Panc1 (cell line): ENCODE measurements at regions not wholly inside any gene's neighbourhood (a gene's known extent, or its start where the extent isn't known, plus 50 kb on each side); places are given as distances from the start of the nearest gene placed in this dataset.

Experiments
- ATAC-seq: fragments of 200-7000 bp; cut with Tn5 transposase; 2 replicates; pipeline ENCODE4 v1.9.1; 2020; ENCODE audit warnings: mild to moderate bottlenecking, moderate library complexity
- BruUV-seq: library from RNA; stranded (reverse); fragments of 400-500 nt; replicated peaks from 2 replicates; lab custom pipeline; 2021; lab: Mats Ljungman, UMichigan
- CTCF ChIA-PET: fragments of 300-600 bp; sonication (Branson Sonifier 250); formaldehyde crosslinking; loops from one replicate; lab custom pipeline; 2022; ENCODE audit warnings: antibody characterized with exemption; lab: Charles Lee
- POLR2A ChIA-PET: fragments of 300-600 bp; sonication (Branson Sonifier 250); formaldehyde crosslinking; loops from one replicate; lab custom pipeline; 2022; ENCODE audit warnings: antibody characterized with exemption; lab: Charles Lee
- DNase-seq: peaks from one replicate; pipeline ENCODE4 v3.0.0-alpha.2; 2010; ENCODE audit warnings: low read depth, low spot score
- H3K27ac ChIP-seq: 2 replicates; pipeline ENCODE4 v1.5.1; 2011; ENCODE audit warnings: mild to moderate bottlenecking, low read length, inconsistent platforms
- H3K27me3 ChIP-seq: fragments of 200-500 bp; sonication (Bioruptor generic); 2 replicates; pipeline ENCODE4 v1.6.0; 2014; ENCODE audit warnings: low read length, inconsistent platforms; ENCODE audit not compliant: control insufficient read depth, insufficient read depth
- H3K36me3 ChIP-seq: fragments of 200-500 bp; sonication (Bioruptor generic); 2 replicates; pipeline ENCODE4 v1.5.1; 2014; ENCODE audit warnings: inconsistent platforms, mild to moderate bottlenecking, low read length, moderate library complexity; ENCODE audit not compliant: control insufficient read depth, insufficient read depth
- H3K4me1 ChIP-seq: 2 replicates; pipeline ENCODE4 v1.5.1; 2011; ENCODE audit warnings: inconsistent platforms, mild to moderate bottlenecking, low read length, moderate library complexity; ENCODE audit not compliant: control insufficient read depth, insufficient read depth
- H3K4me3 ChIP-seq, 2 experiments: 2 replicates each; pipeline ENCODE4 v1.5.1; 2011 to 2012; ENCODE audit warnings: low read depth in 2 of 2, low read length in 2 of 2, mild to moderate bottlenecking in 2 of 2, inconsistent platforms in 1 of 2, moderate library complexity in 1 of 2
- H3K9me3 ChIP-seq: fragments of 200-500 bp; sonication (Bioruptor generic); 2 replicates; pipeline ENCODE4 v1.5.1; 2014; ENCODE audit warnings: low read depth, mild to moderate bottlenecking, inconsistent platforms, low read length, moderate library complexity; ENCODE audit not compliant: control insufficient read depth, insufficient read depth
- POLR2AphosphoS5 ChIP-seq: IDR thresholded peaks from 2 replicates; pipeline ENCODE4 v1.6.1; 2012; ENCODE audit warnings: mild to moderate bottlenecking, low read depth, low read length, moderate library complexity
- SIN3A ChIP-seq: IDR thresholded peaks from 2 replicates; pipeline ENCODE4 v1.6.1; 2012; ENCODE audit warnings: low read depth, mild to moderate bottlenecking, low read length, moderate library complexity, borderline replicate concordance; ENCODE audit not compliant: insufficient read depth
- TCF7L2 ChIP-seq: IDR thresholded peaks from 2 replicates; pipeline ENCODE4 v1.6.1; 2011; ENCODE audit warnings: mild to moderate bottlenecking, low read depth, low read length, inconsistent platforms
- in situ Hi-C: cut with HindIII; loops from 2 replicates; pipeline ENCODE4 v1.10.0; 2016; ENCODE audit warnings: low sequenced_read_pairs, low pct_unique_long_range_greater_than_20kb
- intact Hi-C: fragments of 100-400 bp; cut with micrococcal nuclease; formaldehyde crosslinking; loops from one replicate; pipeline ENCODE4 v1.10.0; 2022; ENCODE audit not compliant: unreplicated experiment
- TF ChIP-seq, protein P1 (sequence below), 2 experiments: IDR thresholded peaks; 2 replicates each; pipeline ENCODE4 v1.6.1; 2011 to 2012; ENCODE audit warnings: low read depth in 2 of 2, control low read depth in 1 of 2, low read length in 1 of 2, mild to moderate bottlenecking in 1 of 2, moderate library complexity in 1 of 2; ENCODE audit not compliant: insufficient read depth in 1 of 2
- TF ChIP-seq, protein P2 (sequence below): fragments of 450-650 bp; IDR thresholded peaks from 2 replicates; pipeline ENCODE4 v1.5.1; 2017; ENCODE audit warnings: mild to moderate bottlenecking

DNA sequence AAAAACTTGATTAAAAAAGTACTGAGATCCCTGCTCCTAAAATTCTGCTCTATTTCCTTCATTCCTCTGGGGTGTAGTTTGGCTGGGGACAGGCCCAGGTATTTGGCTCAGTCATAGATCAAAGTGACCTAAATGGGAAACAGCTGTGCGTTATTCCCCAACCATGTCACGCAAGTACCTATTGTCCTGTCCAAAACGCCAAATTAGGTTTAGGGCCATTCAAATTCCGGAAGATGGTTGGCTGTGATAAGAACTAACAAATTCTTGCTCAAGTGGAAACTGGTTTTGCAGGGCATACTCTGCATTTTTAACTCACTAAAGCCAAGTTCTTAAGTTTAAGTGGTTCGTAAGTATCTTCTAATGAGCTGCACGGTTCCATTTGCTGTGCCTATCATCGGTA lies 147.6 kb upstream of the TMEM170B start:
- intact Hi-C loops = no loop called here
- H3K27ac ChIP-seq = no peak overlapping the region
- no peaks in the 10 kb centered on the region for H3K36me3 ChIP-seq
- DNase-seq (no peak), ATAC-seq (no peak)
- no peaks in the 10 kb centered on the region for H3K9me3 ChIP-seq
- CTCF ChIA-PET = no interaction called here
- in situ Hi-C loops = no loop called here
- H3K4me1 ChIP-seq = no peaks in the 10 kb centered on the region
- BruUV-seq = no TSS peak
- TF ChIP-seq TCF7L2 (no peak), POLR2AphosphoS5 (no peak), SIN3A (no peak)
- TF ChIP-seq, protein P1, sequence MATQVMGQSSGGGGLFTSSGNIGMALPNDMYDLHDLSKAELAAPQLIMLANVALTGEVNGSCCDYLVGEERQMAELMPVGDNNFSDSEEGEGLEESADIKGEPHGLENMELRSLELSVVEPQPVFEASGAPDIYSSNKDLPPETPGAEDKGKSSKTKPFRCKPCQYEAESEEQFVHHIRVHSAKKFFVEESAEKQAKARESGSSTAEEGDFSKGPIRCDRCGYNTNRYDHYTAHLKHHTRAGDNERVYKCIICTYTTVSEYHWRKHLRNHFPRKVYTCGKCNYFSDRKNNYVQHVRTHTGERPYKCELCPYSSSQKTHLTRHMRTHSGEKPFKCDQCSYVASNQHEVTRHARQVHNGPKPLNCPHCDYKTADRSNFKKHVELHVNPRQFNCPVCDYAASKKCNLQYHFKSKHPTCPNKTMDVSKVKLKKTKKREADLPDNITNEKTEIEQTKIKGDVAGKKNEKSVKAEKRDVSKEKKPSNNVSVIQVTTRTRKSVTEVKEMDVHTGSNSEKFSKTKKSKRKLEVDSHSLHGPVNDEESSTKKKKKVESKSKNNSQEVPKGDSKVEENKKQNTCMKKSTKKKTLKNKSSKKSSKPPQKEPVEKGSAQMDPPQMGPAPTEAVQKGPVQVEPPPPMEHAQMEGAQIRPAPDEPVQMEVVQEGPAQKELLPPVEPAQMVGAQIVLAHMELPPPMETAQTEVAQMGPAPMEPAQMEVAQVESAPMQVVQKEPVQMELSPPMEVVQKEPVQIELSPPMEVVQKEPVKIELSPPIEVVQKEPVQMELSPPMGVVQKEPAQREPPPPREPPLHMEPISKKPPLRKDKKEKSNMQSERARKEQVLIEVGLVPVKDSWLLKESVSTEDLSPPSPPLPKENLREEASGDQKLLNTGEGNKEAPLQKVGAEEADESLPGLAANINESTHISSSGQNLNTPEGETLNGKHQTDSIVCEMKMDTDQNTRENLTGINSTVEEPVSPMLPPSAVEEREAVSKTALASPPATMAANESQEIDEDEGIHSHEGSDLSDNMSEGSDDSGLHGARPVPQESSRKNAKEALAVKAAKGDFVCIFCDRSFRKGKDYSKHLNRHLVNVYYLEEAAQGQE (IDR thresholded peaks at IDR 0.05; ENCODE audit: insufficient read depth in 1 of 2, low read depth in 2 of 2, low read length in 1 of 2) = no peak
- TF ChIP-seq, protein P2, sequence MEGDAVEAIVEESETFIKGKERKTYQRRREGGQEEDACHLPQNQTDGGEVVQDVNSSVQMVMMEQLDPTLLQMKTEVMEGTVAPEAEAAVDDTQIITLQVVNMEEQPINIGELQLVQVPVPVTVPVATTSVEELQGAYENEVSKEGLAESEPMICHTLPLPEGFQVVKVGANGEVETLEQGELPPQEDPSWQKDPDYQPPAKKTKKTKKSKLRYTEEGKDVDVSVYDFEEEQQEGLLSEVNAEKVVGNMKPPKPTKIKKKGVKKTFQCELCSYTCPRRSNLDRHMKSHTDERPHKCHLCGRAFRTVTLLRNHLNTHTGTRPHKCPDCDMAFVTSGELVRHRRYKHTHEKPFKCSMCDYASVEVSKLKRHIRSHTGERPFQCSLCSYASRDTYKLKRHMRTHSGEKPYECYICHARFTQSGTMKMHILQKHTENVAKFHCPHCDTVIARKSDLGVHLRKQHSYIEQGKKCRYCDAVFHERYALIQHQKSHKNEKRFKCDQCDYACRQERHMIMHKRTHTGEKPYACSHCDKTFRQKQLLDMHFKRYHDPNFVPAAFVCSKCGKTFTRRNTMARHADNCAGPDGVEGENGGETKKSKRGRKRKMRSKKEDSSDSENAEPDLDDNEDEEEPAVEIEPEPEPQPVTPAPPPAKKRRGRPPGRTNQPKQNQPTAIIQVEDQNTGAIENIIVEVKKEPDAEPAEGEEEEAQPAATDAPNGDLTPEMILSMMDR = no peak
- no peaks in the 10 kb centered on the region for H3K27me3 ChIP-seq
- POLR2A ChIA-PET = no interaction called here
- H3K4me3 ChIP-seq = no peak overlapping the region

DNA sequence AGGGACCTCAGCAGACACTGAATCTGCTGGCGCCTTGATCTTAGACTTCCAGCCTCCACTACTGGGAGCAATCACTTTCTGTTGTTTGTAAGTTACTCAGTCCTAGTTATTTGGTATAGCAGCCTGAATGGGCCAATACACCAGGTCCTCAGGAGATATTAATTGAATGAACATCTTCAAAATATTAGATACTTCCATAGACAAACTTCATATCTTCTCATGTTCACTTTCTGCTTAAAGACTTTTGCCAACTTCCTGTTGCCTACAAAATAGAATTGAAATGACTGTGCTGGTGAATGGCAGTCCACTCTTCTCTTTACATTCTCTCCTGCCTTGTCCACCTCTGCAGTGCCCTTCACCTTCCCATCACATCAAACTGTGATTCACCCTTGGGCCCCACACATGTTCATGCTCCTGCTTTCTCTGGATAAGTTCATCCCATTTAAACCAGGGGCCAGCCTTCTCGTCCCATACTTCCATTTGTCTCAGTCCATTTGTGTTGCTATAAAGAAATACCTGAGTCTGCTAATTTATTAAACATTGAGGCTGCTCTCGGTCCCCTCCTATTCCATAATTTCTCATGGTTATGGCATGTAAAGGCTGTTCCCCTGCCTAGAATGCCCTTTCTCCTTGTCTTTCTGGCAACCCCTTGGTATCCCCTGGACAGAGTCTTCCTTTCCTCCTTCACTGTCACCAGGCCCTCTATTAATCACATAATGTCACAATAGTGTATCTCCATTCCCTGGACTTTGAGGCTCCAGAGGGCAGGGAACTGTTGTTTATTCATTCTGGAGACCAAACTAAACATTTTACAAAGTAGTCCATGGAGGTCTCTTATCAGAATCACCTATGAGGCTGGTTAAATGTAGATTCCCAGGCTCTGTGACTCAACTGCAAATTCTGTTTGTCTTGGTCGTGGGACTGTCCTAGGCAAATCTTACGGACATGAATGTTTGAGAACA lies 148.3 kb upstream of the TMEM170B start:
- intact Hi-C loops = no loop called here
- TF ChIP-seq, protein P2 = no peak
- TF ChIP-seq TCF7L2 (no peak), SIN3A (no peak), POLR2AphosphoS5 (no peak)
- TF ChIP-seq, protein P1 (IDR thresholded peaks at IDR 0.05; ENCODE audit: insufficient read depth in 1 of 2, low read depth in 2 of 2, low read length in 1 of 2) = no peak
- no TSS peak for BruUV-seq
- in situ Hi-C loops = no loop called here
- Histone ChIP-seq H3K27me3 (no peaks in the 10 kb centered on the region), H3K4me1 (no peaks in the 10 kb centered on the region), H3K36me3 (no peaks in the 10 kb centered on the region), H3K4me3 (no peak overlapping the region), H3K27ac (no peak overlapping the region), H3K9me3 (no peaks in the 10 kb centered on the region)
- DNase-seq (no peak), ATAC-seq (no peak)
- ChIA-PET CTCF (no interaction called here), POLR2A (no interaction called here)
